OCI-LY3 (cell line): ENCODE measurements at regions not wholly inside any gene's neighbourhood (a gene's known extent, or its start where the extent isn't known, plus 50 kb on each side); places are given as distances from the start of the nearest gene placed in this dataset.
"Not testable (repeated sequence)": the region's sequence is repeated elsewhere in the genome, so short reads cannot be mapped to it uniquely, and the experiment has no call there.

ENCODE experiments used
- CTCF ChIP-seq: fragments of 200-600, 300-600 bp; sonication (generic); IDR thresholded peaks from 2 replicates; pipeline ENCODE4 v1.5.1; 2014; ENCODE audit warnings: antibody characterized with exemption, low read length, low read depth
- EZH2phosphoT487 ChIP-seq: fragments of 200-600 bp; shearing (Covaris generic); IDR thresholded peaks from 2 replicates; pipeline ENCODE4 v1.6.1; 2018; ENCODE audit warnings: antibody characterized with exemption, mixed run types, low read depth

DNA sequence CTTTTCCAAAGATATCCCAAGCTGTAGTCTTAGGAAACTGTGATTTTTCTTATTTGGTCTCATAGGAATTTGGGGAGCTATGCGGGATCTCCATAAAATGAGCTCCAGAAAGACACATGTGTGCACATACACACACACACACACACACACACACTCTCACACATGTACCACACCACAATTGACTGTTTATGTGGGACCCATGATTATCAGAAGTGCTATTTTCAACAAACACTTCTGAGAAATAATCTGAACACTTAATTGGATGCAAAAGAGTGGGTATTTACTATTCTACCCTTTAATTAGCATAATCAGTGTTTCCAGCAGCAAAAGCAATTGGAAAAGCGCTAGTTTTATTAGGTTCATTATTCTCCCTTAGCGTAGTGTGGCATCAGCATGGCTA, 150.4 kb upstream of the ALDH3B2 start:
- not testable (repeated sequence) for TF ChIP-seq EZH2phosphoT487, CTCF
